BLaER1 treated with 17β-estradiol and CSF1 and Interleukin-3, amounts not matched to agents 10 nM and 100 nM (cell line): ENCODE measurements at regions not wholly inside any gene's neighbourhood (a gene's known extent, or its start where the extent isn't known, plus 50 kb on each side); places are given as distances from the start of the nearest gene placed in this dataset.

Source experiments
- H3K27ac ChIP-seq, 11 experiments: shearing (Covaris generic); formaldehyde crosslinking; 2 replicates each; pipeline ENCODE4 v1.8.1; 2022
- H3K27me3 ChIP-seq, 11 experiments: shearing (Covaris generic); formaldehyde crosslinking; 2 replicates each; pipeline ENCODE4 v1.8.1; 2022
- H3K36me3 ChIP-seq, 11 experiments: shearing (Covaris generic); formaldehyde crosslinking; 2 replicates each; pipeline ENCODE4 v1.8.1; 2022
- H3K4me1 ChIP-seq, 10 experiments: shearing (Covaris generic); formaldehyde crosslinking; 2 replicates each; pipeline ENCODE4 v1.8.1; 2022
- H3K4me2 ChIP-seq, 11 experiments: shearing (Covaris generic); formaldehyde crosslinking; 2 replicates each; pipeline ENCODE4 v1.8.1; 2022
- H3K4me3 ChIP-seq, 10 experiments: shearing (Covaris generic); formaldehyde crosslinking; 2 replicates each; pipeline ENCODE4 v1.8.1; 2022
- H3K9ac ChIP-seq, 11 experiments: shearing (Covaris generic); formaldehyde crosslinking; 2 replicates each; pipeline ENCODE4 v1.8.1; 2022
- H3K9me3 ChIP-seq, 11 experiments: shearing (Covaris generic); formaldehyde crosslinking; replicated peaks in 1 of 11; 2 replicates each; pipeline ENCODE4 v1.8.1; 2022
- H4K20me1 ChIP-seq, 11 experiments: shearing (Covaris generic); formaldehyde crosslinking; 2 replicates each; pipeline ENCODE4 v1.8.1; 2022
- Cebpa-rat ChIP-seq, 11 experiments: shearing (Covaris generic); IDR thresholded peaks; 2 replicates each; pipeline ENCODE4 v1.8.1; 2022

GRCh38 chr5:23284656-23285055 is 222.8 kb upstream of the PRDM9 start:
- Histone ChIP-seq H3K9ac (no peak overlapping the region), H3K9me3 (no peaks in the 10 kb centered on the region), H3K4me3 (no peak overlapping the region), H3K27ac (no peak overlapping the region; a peak in 1 of 22 replicates), H3K27me3 (no peaks in the 10 kb centered on the region), H3K4me1 (no peaks in the 10 kb centered on the region), H3K36me3 (no peaks in the 10 kb centered on the region), H3K4me2 (no peak overlapping the region), H4K20me1 (no peaks in the 10 kb centered on the region)
- no peak for TF ChIP-seq Cebpa-rat (IDR thresholded peaks at IDR 0.05)

- Histone ChIP-seq H3K9ac (no peak overlapping the region), H3K4me3 (no peak overlapping the region), H3K27ac (no peak overlapping the region), H4K20me1 (no peaks in the 10 kb centered on the region), H3K36me3 (no peaks in the 10 kb centered on the region), H3K27me3 (no peaks in the 10 kb centered on the region), H3K4me1 (no peaks in the 10 kb centered on the region), H3K9me3 (no peaks in the 10 kb centered on the region), H3K4me2 (no peak overlapping the region)
- TF ChIP-seq Cebpa-rat (IDR thresholded peaks at IDR 0.05): no peak
Observed at GRCh38 chr5:23274171-23274570, 233.2 kb upstream of the PRDM9 start.

GRCh38 chr5:23269981-23270380 is 237.4 kb upstream of the PRDM9 start:
- no peaks in the 10 kb centered on the region for H3K4me1 ChIP-seq
- no peak overlapping the region for H3K9ac ChIP-seq
- no peak overlapping the region for H3K27ac ChIP-seq
- no peaks in the 10 kb centered on the region for H3K36me3 ChIP-seq
- H3K27me3 ChIP-seq: no peaks in the 10 kb centered on the region
- no peak for TF ChIP-seq Cebpa-rat (IDR thresholded peaks at IDR 0.05)
- H3K4me3 ChIP-seq: no peak overlapping the region
- H4K20me1 ChIP-seq: no peaks in the 10 kb centered on the region
- H3K9me3 ChIP-seq: no peaks in the 10 kb centered on the region
- no peak overlapping the region for H3K4me2 ChIP-seq

GRCh38 chr5:23268136-23268535 is 239.3 kb upstream of the PRDM9 start:
- H3K4me1 ChIP-seq: no peaks in the 10 kb centered on the region
- no peaks in the 10 kb centered on the region for H3K9me3 ChIP-seq
- H3K4me3 ChIP-seq: no peak overlapping the region
- no peak overlapping the region for H3K27ac ChIP-seq
- H4K20me1 ChIP-seq: no peaks in the 10 kb centered on the region
- no peaks in the 10 kb centered on the region for H3K27me3 ChIP-seq
- no peaks in the 10 kb centered on the region for H3K36me3 ChIP-seq
- no peak overlapping the region for H3K4me2 ChIP-seq
- TF ChIP-seq Cebpa-rat (IDR thresholded peaks at IDR 0.05): no peak
- no peak overlapping the region for H3K9ac ChIP-seq

- TF ChIP-seq Cebpa-rat (IDR thresholded peaks at IDR 0.05): no peak
- H3K27ac ChIP-seq: no peak overlapping the region
Observed at GRCh38 chr5:23260621-23261020, 246.8 kb upstream of the PRDM9 start.

GRCh38 chr5:23257656-23258055 is 249.8 kb upstream of the PRDM9 start:
- Histone ChIP-seq H4K20me1 (no peaks in the 10 kb centered on the region), H3K36me3 (no peaks in the 10 kb centered on the region), H3K4me3 (no peak overlapping the region), H3K9ac (no peak overlapping the region), H3K9me3 (no peaks in the 10 kb centered on the region), H3K27ac (no peak overlapping the region), H3K4me1 (no peaks in the 10 kb centered on the region), H3K27me3 (no peaks in the 10 kb centered on the region), H3K4me2 (no peak overlapping the region)
- TF ChIP-seq Cebpa-rat (IDR thresholded peaks at IDR 0.05): no peak

More at GRCh38 chr5:23260621-23261020, 246.8 kb upstream of the PRDM9 start:
- Histone ChIP-seq H3K4me1 (no peaks in the 10 kb centered on the region), H3K4me3 (no peak overlapping the region), H3K36me3 (no peaks in the 10 kb centered on the region), H4K20me1 (no peaks in the 10 kb centered on the region), H3K27me3 (no peaks in the 10 kb centered on the region), H3K4me2 (no peak overlapping the region), H3K9ac (no peak overlapping the region), H3K9me3 (no peaks in the 10 kb centered on the region)

GRCh38 chr5:23253621-23254198 is 253.7 kb upstream of the PRDM9 start:
- no peak overlapping the region for H3K9ac ChIP-seq
- H3K27me3 ChIP-seq: no peaks in the 10 kb centered on the region
- no peaks in the 10 kb centered on the region for H3K9me3 ChIP-seq
- H3K27ac ChIP-seq: no peak overlapping the region
- H3K36me3 ChIP-seq: no peaks in the 10 kb centered on the region
- H4K20me1 ChIP-seq: no peaks in the 10 kb centered on the region
- no peaks in the 10 kb centered on the region for H3K4me1 ChIP-seq
- no peak for TF ChIP-seq Cebpa-rat (IDR thresholded peaks at IDR 0.05)
- H3K4me3 ChIP-seq: no peak overlapping the region
- no peak overlapping the region for H3K4me2 ChIP-seq

- Histone ChIP-seq H3K4me2 (no peak overlapping the region), H3K27me3 (no peaks in the 10 kb centered on the region), H3K4me3 (no peak overlapping the region), H4K20me1 (no peaks in the 10 kb centered on the region), H3K9me3 (peaks cover 0 to 31% (median 0%) of the 10 kb centered on the region in 11 experiments; a peak in 8 of 22 replicates), H3K27ac (no peak overlapping the region), H3K9ac (no peak overlapping the region), H3K4me1 (0 out of 20 replicates have a peak, but pooled peaks cover 0 to 2% (median 0%) of the 10 kb centered on the region in 10 experiments), H3K36me3 (no peaks in the 10 kb centered on the region)
- no peak for TF ChIP-seq Cebpa-rat (IDR thresholded peaks at IDR 0.05)
Observed at GRCh38 chr5:23242891-23243290, 264.5 kb upstream of the PRDM9 start.

- Histone ChIP-seq H3K9ac (no peak overlapping the region), H4K20me1 (no peaks in the 10 kb centered on the region), H3K27ac (no peak overlapping the region), H3K4me2 (no peak overlapping the region), H3K9me3 (no peaks in the 10 kb centered on the region), H3K4me3 (no peak overlapping the region), H3K27me3 (no peaks in the 10 kb centered on the region), H3K4me1 (no peaks in the 10 kb centered on the region), H3K36me3 (no peaks in the 10 kb centered on the region)
- no peak for TF ChIP-seq Cebpa-rat (IDR thresholded peaks at IDR 0.05)
Observed at GRCh38 chr5:23235246-23235645, 272.2 kb upstream of the PRDM9 start.

- Histone ChIP-seq H3K4me3 (no peak overlapping the region), H3K9me3 (no peaks in the 10 kb centered on the region), H3K4me1 (no peaks in the 10 kb centered on the region), H3K9ac (no peak overlapping the region), H4K20me1 (no peaks in the 10 kb centered on the region), H3K4me2 (no peak overlapping the region), H3K27me3 (no peaks in the 10 kb centered on the region), H3K27ac (no peak overlapping the region), H3K36me3 (no peaks in the 10 kb centered on the region)
- TF ChIP-seq Cebpa-rat (IDR thresholded peaks at IDR 0.05): no peak
Observed at GRCh38 chr5:23234197-23234596, 273.2 kb upstream of the PRDM9 start.
